ENCODE measurements at regions not wholly inside any gene's neighbourhood (a gene's known extent, or its start where the extent isn't known, plus 50 kb on each side); places are given as distances from the start of the nearest gene placed in this dataset.

DNA sequence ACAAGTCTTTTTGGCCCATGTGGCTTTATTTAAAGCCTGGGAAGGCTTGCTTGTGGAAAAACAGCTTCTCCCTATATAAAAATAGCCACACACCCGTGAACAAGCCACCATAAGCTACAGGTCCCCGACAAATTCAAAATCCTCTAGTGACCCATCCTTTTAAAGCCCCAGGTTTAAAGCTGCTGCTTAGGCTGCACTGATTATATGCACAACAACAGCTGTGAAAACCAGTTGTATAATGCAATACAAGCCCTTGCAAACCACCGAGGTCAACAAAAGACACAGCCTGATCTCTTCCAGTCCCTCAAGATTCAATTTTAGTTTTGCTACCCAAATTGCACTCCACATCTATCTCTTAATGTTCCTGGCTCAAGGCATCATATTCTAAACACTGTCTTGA lies 186.0 kb upstream of the WDFY3 start:
- DNase-seq (no peak), ATAC-seq (no peak)
- Histone ChIP-seq H3K9me3 (no peaks in the 10 kb centered on the region), H3K4me3 (no peak overlapping the region), H3K36me3 (replicated peaks in 1 of 2; ENCODE audit: insufficient read depth in 1 of 2, low read depth in 2 of 2) (no peaks in the 10 kb centered on the region), H3K27ac (no peak overlapping the region), H3K4me1 (no peaks in the 10 kb centered on the region), H3K27me3 (no peaks in the 10 kb centered on the region)
- WGBS, 2 donors = 59 to 87% methylated on average over 3 of the region's 3 CpGs
- intact Hi-C loops (cut with DNase I) = no loop called here
- no peak for TF ChIP-seq POLR2A (IDR thresholded peaks at IDR 0.05)
- TF ChIP-seq, protein P1, sequence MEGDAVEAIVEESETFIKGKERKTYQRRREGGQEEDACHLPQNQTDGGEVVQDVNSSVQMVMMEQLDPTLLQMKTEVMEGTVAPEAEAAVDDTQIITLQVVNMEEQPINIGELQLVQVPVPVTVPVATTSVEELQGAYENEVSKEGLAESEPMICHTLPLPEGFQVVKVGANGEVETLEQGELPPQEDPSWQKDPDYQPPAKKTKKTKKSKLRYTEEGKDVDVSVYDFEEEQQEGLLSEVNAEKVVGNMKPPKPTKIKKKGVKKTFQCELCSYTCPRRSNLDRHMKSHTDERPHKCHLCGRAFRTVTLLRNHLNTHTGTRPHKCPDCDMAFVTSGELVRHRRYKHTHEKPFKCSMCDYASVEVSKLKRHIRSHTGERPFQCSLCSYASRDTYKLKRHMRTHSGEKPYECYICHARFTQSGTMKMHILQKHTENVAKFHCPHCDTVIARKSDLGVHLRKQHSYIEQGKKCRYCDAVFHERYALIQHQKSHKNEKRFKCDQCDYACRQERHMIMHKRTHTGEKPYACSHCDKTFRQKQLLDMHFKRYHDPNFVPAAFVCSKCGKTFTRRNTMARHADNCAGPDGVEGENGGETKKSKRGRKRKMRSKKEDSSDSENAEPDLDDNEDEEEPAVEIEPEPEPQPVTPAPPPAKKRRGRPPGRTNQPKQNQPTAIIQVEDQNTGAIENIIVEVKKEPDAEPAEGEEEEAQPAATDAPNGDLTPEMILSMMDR (IDR thresholded peaks at IDR 0.05) = no peak

DNA sequence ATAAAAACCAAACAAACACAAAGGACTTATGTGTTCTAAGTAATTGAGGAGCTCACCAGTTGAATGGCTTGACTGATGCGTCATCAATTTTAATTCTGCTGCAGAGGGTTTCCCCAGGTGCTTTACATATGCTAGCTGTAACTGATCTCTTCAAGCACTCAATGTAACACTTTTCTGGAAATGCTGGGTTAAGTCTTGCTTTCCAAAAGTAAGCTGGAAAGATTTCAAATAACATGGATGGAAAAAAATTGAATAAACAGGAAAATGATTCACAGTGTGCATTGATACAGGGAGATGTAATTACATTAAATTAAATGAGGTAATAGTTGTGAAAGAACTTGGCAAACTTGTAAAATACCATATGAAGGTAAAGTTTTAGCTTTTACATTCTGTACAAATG lies 186.7 kb upstream of the WDFY3 start:
- H3K27me3 ChIP-seq = no peaks in the 10 kb centered on the region
- intact Hi-C loops (cut with DNase I) = no loop called here
- no peak overlapping the region for H3K4me3 ChIP-seq
- TF ChIP-seq, protein P1 (IDR thresholded peaks at IDR 0.05) = no peak
- TF ChIP-seq POLR2A (IDR thresholded peaks at IDR 0.05) = no peak
- no peaks in the 10 kb centered on the region for H3K36me3 ChIP-seq (replicated peaks in 1 of 2; ENCODE audit: insufficient read depth in 1 of 2, low read depth in 2 of 2)
- DNase-seq (no peak), ATAC-seq (no peak)
- H3K27ac ChIP-seq = no peak overlapping the region
- H3K4me1 ChIP-seq = no peaks in the 10 kb centered on the region
- H3K9me3 ChIP-seq = no peaks in the 10 kb centered on the region
- WGBS, 2 donors = 94 to 100% methylated on average over 1 of the region's 1 CpG

DNA sequence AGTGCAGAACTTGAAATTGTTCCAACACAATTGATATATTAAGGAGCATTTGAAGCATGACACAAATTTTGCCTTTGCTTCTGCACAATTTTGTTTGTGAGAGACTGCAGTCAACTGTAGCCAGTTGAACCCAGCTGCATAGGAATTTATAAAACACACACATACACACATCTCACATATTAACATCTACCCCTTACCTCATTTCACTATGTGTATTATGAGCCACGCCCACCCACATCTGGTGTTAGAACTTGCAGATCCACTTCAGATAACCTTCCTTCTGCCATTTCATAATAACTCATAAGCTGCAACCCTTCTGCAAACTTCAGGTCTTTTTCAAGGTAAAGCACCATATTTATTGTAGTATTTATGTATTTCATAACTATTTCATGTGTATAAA lies 188.1 kb upstream of the WDFY3 start:
- Histone ChIP-seq H3K36me3 (replicated peaks in 1 of 2; ENCODE audit: insufficient read depth in 1 of 2, low read depth in 2 of 2) (no peaks in the 10 kb centered on the region), H3K4me1 (no peaks in the 10 kb centered on the region), H3K27me3 (no peaks in the 10 kb centered on the region), H3K27ac (no peak overlapping the region), H3K4me3 (no peak overlapping the region), H3K9me3 (no peaks in the 10 kb centered on the region)
- DNase-seq = no peak
- intact Hi-C loops (cut with DNase I) = no loop called here
- TF ChIP-seq, protein P1 (IDR thresholded peaks at IDR 0.05) = no peak
- no peak for TF ChIP-seq POLR2A (IDR thresholded peaks at IDR 0.05)
- 64 to 79% methylated on average over 1 of the region's 1 CpG for WGBS, 2 donors
- ATAC-seq = no peak

DNA sequence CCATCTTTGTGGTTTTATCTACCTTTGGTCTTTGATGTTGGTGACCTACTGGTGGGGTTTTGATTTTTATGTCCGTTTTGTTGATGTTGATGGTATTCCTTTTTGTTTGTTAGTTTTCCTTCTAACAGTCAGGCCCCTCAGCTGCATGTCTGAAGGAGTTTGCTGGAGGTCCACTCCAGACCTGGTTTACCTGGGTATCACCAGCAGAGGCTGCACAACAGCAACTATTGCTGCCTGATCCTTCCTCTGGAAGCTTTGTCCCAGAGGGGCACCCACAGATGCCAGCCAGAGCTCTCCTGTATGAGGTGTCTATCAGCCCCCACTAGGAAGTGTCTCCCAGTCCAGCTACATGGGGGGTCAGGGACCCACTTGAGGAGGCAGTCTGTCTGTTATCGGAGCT lies 199.3 kb upstream of the WDFY3 start:
- H3K27me3 ChIP-seq = no peaks in the 10 kb centered on the region
- intact Hi-C loops (cut with DNase I) = no loop called here
- no peak for TF ChIP-seq POLR2A (IDR thresholded peaks at IDR 0.05)
- TF ChIP-seq, protein P1 (IDR thresholded peaks at IDR 0.05) = no peak
- H3K36me3 ChIP-seq (replicated peaks in 1 of 2; ENCODE audit: insufficient read depth in 1 of 2, low read depth in 2 of 2) = no peaks in the 10 kb centered on the region
- no peak overlapping the region for H3K4me3 ChIP-seq
- H3K9me3 ChIP-seq = no peaks in the 10 kb centered on the region
- WGBS, 2 donors = 79 to 87% methylated on average over 1 to 2 of the region's 2 CpGs
- ATAC-seq (no peak), DNase-seq (no peak)
- no peaks in the 10 kb centered on the region for H3K4me1 ChIP-seq
- H3K27ac ChIP-seq = no peak overlapping the region

DNA sequence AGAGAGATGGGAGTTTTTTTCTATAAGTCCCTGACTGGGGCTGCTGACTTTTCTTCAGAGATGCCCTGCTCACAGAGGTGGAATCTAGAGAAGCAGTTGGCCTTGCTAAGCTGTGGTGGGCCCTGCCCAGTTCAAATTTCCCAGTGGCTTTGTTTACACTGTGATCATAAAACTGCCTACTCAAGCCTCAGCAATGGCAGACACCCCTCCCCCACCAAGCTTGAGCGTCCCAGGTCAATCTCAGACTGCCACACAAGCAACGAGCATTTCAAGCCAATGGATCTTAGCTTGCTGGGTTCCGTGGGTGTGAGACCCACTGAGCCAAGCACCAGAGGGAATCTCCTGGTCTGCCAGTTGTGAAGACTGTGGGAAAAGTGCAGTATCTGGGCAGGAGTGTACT lies 199.8 kb upstream of the WDFY3 start:
- intact Hi-C loops (cut with DNase I) = no loop called here
- Histone ChIP-seq H3K27me3 (no peaks in the 10 kb centered on the region), H3K36me3 (replicated peaks in 1 of 2; ENCODE audit: insufficient read depth in 1 of 2, low read depth in 2 of 2) (no peaks in the 10 kb centered on the region), H3K4me1 (no peaks in the 10 kb centered on the region), H3K4me3 (no peak overlapping the region), H3K9me3 (no peaks in the 10 kb centered on the region), H3K27ac (no peak overlapping the region)
- DNase-seq (no peak), ATAC-seq (no peak)
- no peak for TF ChIP-seq POLR2A (IDR thresholded peaks at IDR 0.05)
- TF ChIP-seq, protein P1 (IDR thresholded peaks at IDR 0.05) = no peak
- WGBS, 2 donors = 71% methylated on average over 3 of the region's 3 CpGs; no CpG with 5 or more reads in 1 of the 2 donors
